ENCODE measurements at regions not wholly inside any gene's neighbourhood (a gene's known extent, or its start where the extent isn't known, plus 50 kb on each side); places are given as distances from the start of the nearest gene placed in this dataset.

DNA sequence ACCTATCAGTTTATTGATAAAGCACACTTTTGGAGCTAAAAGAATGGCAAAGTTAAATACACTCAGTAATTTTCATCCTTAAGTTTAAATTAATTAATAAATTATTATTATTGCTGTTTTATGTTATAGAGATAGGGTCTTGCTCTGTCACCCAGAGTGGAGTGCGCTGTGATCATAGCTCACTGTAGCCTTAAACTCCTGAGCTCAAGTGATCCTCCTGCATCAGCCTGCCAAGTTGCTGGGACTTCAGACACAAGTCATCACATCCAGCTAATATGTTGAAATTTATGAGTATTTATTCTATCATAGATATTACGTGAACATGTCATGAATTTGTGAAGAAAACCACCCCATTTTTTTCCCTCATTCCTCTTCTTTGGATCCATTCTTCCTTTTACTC, 64.2 kb downstream of the GJA1 start:
- in situ Hi-C loops (cut with MboI; ENCODE audit: low sequenced_read_pairs): no loop called here

GRCh38 chr6:121503589-121503991, 68.1 kb downstream of the GJA1 start:
- Histone ChIP-seq H3K4me1 (no peaks in the 10 kb centered on the region), H3K36me3 (replicated peaks) (no peaks in the 10 kb centered on the region), H3K27me3 (ENCODE audit: low read depth) (no peaks in the 10 kb centered on the region; the same call in 1 of the 2 replicates), H3K4me3 (no peak overlapping the region), H3K9me3 (no peaks in the 10 kb centered on the region)
- in situ Hi-C loops (cut with MboI; ENCODE audit: low sequenced_read_pairs): no loop called here
- DNase-seq (ENCODE audit: low spot score in 2 of 2): no peak

More for the DNA sequence above, 64.2 kb downstream of the GJA1 start:
- no peaks in the 10 kb centered on the region for H3K9me3 ChIP-seq
- no peak for DNase-seq (ENCODE audit: low spot score in 2 of 2)
- no peak overlapping the region for H3K4me3 ChIP-seq
- H3K36me3 ChIP-seq (replicated peaks): no peaks in the 10 kb centered on the region
- no peaks in the 10 kb centered on the region for H3K4me1 ChIP-seq
- H3K27me3 ChIP-seq (ENCODE audit: low read depth): no peaks in the 10 kb centered on the region; the same call in 1 of the 2 replicates

- no peaks in the 10 kb centered on the region; the same call in 1 of the 2 replicates for H3K27me3 ChIP-seq (ENCODE audit: low read depth)
- in situ Hi-C loops (cut with MboI; ENCODE audit: low sequenced_read_pairs): no loop called here
- H3K36me3 ChIP-seq (replicated peaks): no peaks in the 10 kb centered on the region
- DNase-seq (ENCODE audit: low spot score in 2 of 2): no peak
- no peaks in the 10 kb centered on the region for H3K9me3 ChIP-seq
- no peaks in the 10 kb centered on the region for H3K4me1 ChIP-seq
- H3K4me3 ChIP-seq: no peak overlapping the region
Measured at GRCh38 chr6:121504227-121504626, 68.8 kb downstream of the GJA1 start.

GRCh38 chr6:121505284-121505683, 69.8 kb downstream of the GJA1 start:
- no peaks in the 10 kb centered on the region; the same call in 1 of the 2 replicates for H3K27me3 ChIP-seq (ENCODE audit: low read depth)
- no peaks in the 10 kb centered on the region for H3K4me1 ChIP-seq
- H3K4me3 ChIP-seq: no peak overlapping the region
- H3K9me3 ChIP-seq: no peaks in the 10 kb centered on the region
- in situ Hi-C loops (cut with MboI; ENCODE audit: low sequenced_read_pairs): no loop called here
- H3K36me3 ChIP-seq (replicated peaks): no peaks in the 10 kb centered on the region
- no peak for DNase-seq (ENCODE audit: low spot score in 2 of 2)

DNA sequence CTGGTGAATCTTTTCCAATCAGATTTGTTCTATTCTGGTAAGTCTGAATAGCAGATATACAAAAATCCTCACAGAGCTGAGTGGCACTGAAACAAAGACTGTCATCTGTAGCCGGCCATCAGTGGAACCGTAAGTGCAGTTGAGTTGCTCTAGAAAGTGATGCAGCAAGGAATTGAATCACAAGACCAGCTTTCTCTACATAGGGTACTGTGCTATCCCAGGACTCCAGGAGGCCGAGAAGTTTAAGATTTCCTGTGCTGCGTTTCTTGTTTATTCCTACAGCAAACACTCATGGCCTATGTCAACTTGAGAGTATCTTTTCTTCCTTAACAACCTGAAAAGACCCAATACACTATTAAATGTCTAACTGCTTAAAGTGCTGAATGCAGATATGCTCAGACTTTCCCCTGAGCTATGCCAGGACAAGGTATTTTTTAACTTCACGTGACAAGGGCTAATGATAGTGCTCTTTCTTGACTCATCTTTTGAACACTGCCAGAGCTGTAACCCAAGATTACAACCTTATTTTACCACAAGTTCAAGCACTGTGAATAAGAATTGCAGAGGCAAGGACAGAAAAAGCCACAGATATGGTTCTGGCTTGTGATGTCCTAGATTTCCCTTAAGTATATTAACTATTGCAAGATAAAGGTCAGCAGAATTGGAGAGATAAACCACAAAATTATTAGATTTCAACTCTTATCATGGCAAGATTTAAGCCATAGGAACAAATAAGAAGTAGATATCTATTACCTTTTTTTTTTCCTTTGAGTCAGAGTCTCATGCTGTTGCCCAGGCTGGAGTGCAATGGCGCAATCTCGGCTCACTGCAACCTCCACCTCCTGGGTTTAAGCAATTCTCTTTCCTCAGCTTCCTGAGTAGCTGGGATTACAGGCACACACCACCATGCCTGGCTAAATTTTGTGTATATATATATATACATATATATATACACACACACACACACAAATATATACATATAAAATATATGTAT, 71.6 kb downstream of the GJA1 start:
- Histone ChIP-seq H3K4me1 (no peaks in the 10 kb centered on the region), H3K4me3 (no peak overlapping the region), H3K9me3 (no peaks in the 10 kb centered on the region), H3K36me3 (replicated peaks) (no peaks in the 10 kb centered on the region), H3K27me3 (ENCODE audit: low read depth) (no peaks in the 10 kb centered on the region; the same call in 1 of the 2 replicates)
- DNase-seq (ENCODE audit: low spot score in 2 of 2): no peak
- in situ Hi-C loops (cut with MboI; ENCODE audit: low sequenced_read_pairs): no loop called here

GRCh38 chr6:121510568-121511177, 75.2 kb downstream of the GJA1 start:
- in situ Hi-C loops (cut with MboI; ENCODE audit: low sequenced_read_pairs): no loop called here
- peaks cover 5% of the 10 kb centered on the region for H3K4me1 ChIP-seq
- no peak for DNase-seq (ENCODE audit: low spot score in 2 of 2)
- no peaks in the 10 kb centered on the region for H3K9me3 ChIP-seq
- H3K4me3 ChIP-seq: no peak overlapping the region
- no peaks in the 10 kb centered on the region; the same call in 1 of the 2 replicates for H3K27me3 ChIP-seq (ENCODE audit: low read depth)
- no peaks in the 10 kb centered on the region for H3K36me3 ChIP-seq (replicated peaks)

GRCh38 chr6:121515630-121516265, 80.3 kb downstream of the GJA1 start:
- no peak for DNase-seq (ENCODE audit: low spot score in 2 of 2)
- in situ Hi-C loops (cut with MboI; ENCODE audit: low sequenced_read_pairs): no loop called here

DNA sequence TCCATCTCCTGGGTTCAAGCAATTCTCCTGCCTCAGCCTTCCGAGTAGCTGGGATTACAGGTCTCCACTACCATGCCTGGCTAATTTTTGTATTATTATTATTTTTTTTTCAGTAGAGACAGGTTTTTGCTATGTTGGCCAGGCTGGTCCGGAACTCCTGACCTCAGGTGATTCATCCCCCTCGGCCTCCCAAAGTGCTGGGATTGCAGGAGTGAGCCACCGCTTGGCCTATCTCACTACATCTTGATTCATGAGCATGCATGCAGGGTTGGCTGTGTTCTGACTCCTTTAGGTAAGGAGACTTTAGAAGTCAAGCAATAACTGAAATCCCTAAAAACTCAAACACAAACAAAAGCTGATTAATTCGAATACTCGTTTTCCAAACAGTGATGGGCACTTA, 80.9 kb downstream of the GJA1 start:
- H3K27me3 ChIP-seq (ENCODE audit: low read depth): no peaks in the 10 kb centered on the region
- H3K36me3 ChIP-seq (replicated peaks): no peaks in the 10 kb centered on the region
- peaks cover 7% of the 10 kb centered on the region for H3K4me1 ChIP-seq
- no peak overlapping the region for H3K4me3 ChIP-seq
- in situ Hi-C loops (cut with MboI; ENCODE audit: low sequenced_read_pairs): no loop called here
- no peaks in the 10 kb centered on the region for H3K9me3 ChIP-seq
- no peak for DNase-seq (ENCODE audit: low spot score in 2 of 2)

More at GRCh38 chr6:121515630-121516265, 80.3 kb downstream of the GJA1 start:
- Histone ChIP-seq H3K9me3 (no peaks in the 10 kb centered on the region), H3K27me3 (ENCODE audit: low read depth) (no peaks in the 10 kb centered on the region), H3K4me3 (no peak overlapping the region), H3K4me1 (peaks cover 7% of the 10 kb centered on the region), H3K36me3 (replicated peaks) (no peaks in the 10 kb centered on the region)

DNA sequence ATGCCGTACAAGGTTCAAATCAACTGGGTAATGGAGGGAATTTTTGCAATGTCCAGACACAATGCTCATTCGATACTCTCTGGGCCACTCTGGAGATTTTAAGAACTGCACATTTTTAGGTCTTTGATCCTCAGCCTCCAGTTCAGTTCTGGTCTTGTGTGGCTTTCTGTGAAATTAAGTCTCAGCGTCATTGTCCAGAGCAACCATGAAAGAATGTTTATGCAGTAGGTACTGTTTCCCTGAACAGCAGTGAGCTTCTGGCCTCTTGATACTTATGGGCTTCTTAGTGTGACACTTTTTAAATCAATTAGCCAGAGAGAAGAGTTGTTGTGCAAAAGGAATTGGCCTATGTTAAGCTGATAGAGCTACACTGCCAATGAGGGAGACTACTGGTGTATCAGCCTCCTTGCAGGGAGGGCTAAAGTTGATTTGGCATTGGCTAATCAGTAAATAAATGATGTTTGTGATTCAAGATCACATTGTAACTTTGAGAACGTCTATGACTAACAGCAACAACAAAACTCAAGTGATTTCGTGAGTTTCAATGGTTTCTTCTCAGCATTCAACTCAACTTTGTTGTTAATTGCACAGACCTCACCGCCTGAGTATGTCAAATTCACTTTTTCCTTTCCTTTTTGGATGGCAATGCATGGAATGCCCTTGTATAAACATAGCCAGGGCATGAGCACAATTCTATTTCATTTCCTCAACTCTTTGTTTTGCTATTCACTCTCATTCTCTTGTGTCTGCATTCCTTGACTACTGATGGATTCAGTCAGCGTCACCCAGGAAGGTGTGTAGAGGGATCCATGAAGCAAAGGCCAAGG, 85.1 kb downstream of the GJA1 start:
- Histone ChIP-seq H3K9me3 (no peaks in the 10 kb centered on the region), H3K27me3 (ENCODE audit: low read depth) (no peaks in the 10 kb centered on the region), H3K4me3 (no peak overlapping the region), H3K36me3 (replicated peaks) (no peaks in the 10 kb centered on the region), H3K4me1 (peaks cover 4% of the 10 kb centered on the region)
- DNase-seq (ENCODE audit: low spot score in 2 of 2): no peak
- in situ Hi-C loops (cut with MboI; ENCODE audit: low sequenced_read_pairs): no loop called here

- Histone ChIP-seq H3K9me3 (no peaks in the 10 kb centered on the region), H3K27me3 (ENCODE audit: low read depth) (no peaks in the 10 kb centered on the region), H3K36me3 (replicated peaks) (no peaks in the 10 kb centered on the region), H3K4me3 (no peak overlapping the region), H3K4me1 (no peaks in the 10 kb centered on the region)
- no peak for DNase-seq (ENCODE audit: low spot score in 2 of 2)
- in situ Hi-C loops (cut with MboI; ENCODE audit: low sequenced_read_pairs): no loop called here
Measured at GRCh38 chr6:121521164-121521555, 85.7 kb downstream of the GJA1 start.

GRCh38 chr6:121522265-121522664, 86.8 kb downstream of the GJA1 start:
- no peak for DNase-seq (ENCODE audit: low spot score in 2 of 2)
- H3K36me3 ChIP-seq (replicated peaks): no peaks in the 10 kb centered on the region
- in situ Hi-C loops (cut with MboI; ENCODE audit: low sequenced_read_pairs): no loop called here
- no peak overlapping the region for H3K4me3 ChIP-seq
- no peaks in the 10 kb centered on the region for H3K9me3 ChIP-seq
- no peaks in the 10 kb centered on the region for H3K4me1 ChIP-seq
- no peaks in the 10 kb centered on the region for H3K27me3 ChIP-seq (ENCODE audit: low read depth)

GRCh38 chr6:121522771-121523386, 87.4 kb downstream of the GJA1 start:
- no peak overlapping the region for H3K4me3 ChIP-seq
- no peaks in the 10 kb centered on the region for H3K36me3 ChIP-seq (replicated peaks)
- H3K27me3 ChIP-seq (ENCODE audit: low read depth): peaks cover 4% of the 10 kb centered on the region; the same call in 1 of the 2 replicates
- DNase-seq (ENCODE audit: low spot score in 2 of 2): no peak
- H3K4me1 ChIP-seq: no peaks in the 10 kb centered on the region
- in situ Hi-C loops (cut with MboI; ENCODE audit: low sequenced_read_pairs): no loop called here
- H3K9me3 ChIP-seq: no peaks in the 10 kb centered on the region

DNA sequence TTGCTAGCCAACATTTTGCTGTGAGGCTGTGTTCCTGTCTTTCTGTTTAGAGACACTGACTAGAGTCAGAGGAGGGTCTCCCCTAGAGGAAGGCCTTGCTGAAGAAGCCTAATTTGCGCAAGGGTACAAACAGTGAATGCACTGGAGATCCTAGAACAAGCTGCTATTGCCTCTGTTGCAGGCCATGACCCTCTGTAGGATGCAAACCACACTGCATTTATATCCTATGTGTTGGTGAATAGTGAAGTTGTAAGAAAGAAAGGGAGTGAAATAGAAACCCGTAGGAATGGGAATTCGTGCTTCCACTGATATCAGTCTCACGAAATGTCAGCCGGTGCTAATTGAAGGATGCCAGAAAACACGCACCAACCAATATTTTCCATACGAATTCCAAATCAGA, 88.2 kb downstream of the GJA1 start:
- in situ Hi-C loops (cut with MboI; ENCODE audit: low sequenced_read_pairs): no loop called here
- DNase-seq (ENCODE audit: low spot score in 2 of 2): no peak
- H3K4me3 ChIP-seq: no peak overlapping the region
- H3K36me3 ChIP-seq (replicated peaks): no peaks in the 10 kb centered on the region
- peaks cover 4% of the 10 kb centered on the region; the same call in 1 of the 2 replicates for H3K27me3 ChIP-seq (ENCODE audit: low read depth)
- H3K9me3 ChIP-seq: no peaks in the 10 kb centered on the region
- H3K4me1 ChIP-seq: no peaks in the 10 kb centered on the region

All from HAP-1 (cell line).